ENCODE measurements at regions not wholly inside any gene's neighbourhood (a gene's known extent, or its start where the extent isn't known, plus 50 kb on each side); places are given as distances from the start of the nearest gene placed in this dataset.
"Not testable (repeated sequence)": the region's sequence is repeated elsewhere in the genome, so short reads cannot be mapped to it uniquely, and the experiment has no call there.

GRCh38 chr2:189231719-189232323 lies 52.3 kb upstream of the COL5A2 start:
- H3K4me3 ChIP-seq (ENCODE audit: low read length in 3 of 3) = no peak overlapping the region
- no peak overlapping the region for H3K9ac ChIP-seq (ENCODE audit: low read depth in 1 of 3, low read length in 3 of 3)
- H3K9me3 ChIP-seq (ENCODE audit: control insufficient read depth in 3 of 3, low read length in 3 of 3) = no peaks in the 10 kb centered on the region
- no peaks in the 10 kb centered on the region for H3K27me3 ChIP-seq (ENCODE audit: control insufficient read depth in 3 of 3, insufficient read depth in 3 of 3, low read length in 3 of 3)
- H3K27ac ChIP-seq (ENCODE audit: low read depth, low read length) = no peak overlapping the region
- no peaks in the 10 kb centered on the region for H3K36me3 ChIP-seq (ENCODE audit: control insufficient read depth in 3 of 3, insufficient read depth in 3 of 3, low read length in 3 of 3)
- H3K4me1 ChIP-seq (ENCODE audit: control insufficient read depth in 3 of 3, insufficient read depth in 3 of 3, low read length in 3 of 3) = no peaks in the 10 kb centered on the region

GRCh38 chr2:189232759-189233406 lies 53.3 kb upstream of the COL5A2 start:
- no peaks in the 10 kb centered on the region for H3K4me1 ChIP-seq (ENCODE audit: control insufficient read depth in 3 of 3, insufficient read depth in 3 of 3, low read length in 3 of 3)
- H3K27ac ChIP-seq (ENCODE audit: low read depth, low read length) = no peak overlapping the region
- no peak overlapping the region for H3K9ac ChIP-seq (ENCODE audit: low read depth in 1 of 3, low read length in 3 of 3)
- no peak overlapping the region for H3K4me3 ChIP-seq (ENCODE audit: low read length in 3 of 3)
- no peaks in the 10 kb centered on the region for H3K36me3 ChIP-seq (ENCODE audit: control insufficient read depth in 3 of 3, insufficient read depth in 3 of 3, low read length in 3 of 3)
- H3K27me3 ChIP-seq (ENCODE audit: control insufficient read depth in 3 of 3, insufficient read depth in 3 of 3, low read length in 3 of 3) = no peaks in the 10 kb centered on the region
- no peaks in the 10 kb centered on the region for H3K9me3 ChIP-seq (ENCODE audit: control insufficient read depth in 3 of 3, low read length in 3 of 3)

GRCh38 chr2:189233527-189233926 lies 54.0 kb upstream of the COL5A2 start:
- H3K36me3 ChIP-seq (ENCODE audit: control insufficient read depth in 3 of 3, insufficient read depth in 3 of 3, low read length in 3 of 3) = no peaks in the 10 kb centered on the region
- no peak overlapping the region for H3K9ac ChIP-seq (ENCODE audit: low read depth in 1 of 3, low read length in 3 of 3)
- H3K4me3 ChIP-seq (ENCODE audit: low read length in 3 of 3) = no peak overlapping the region
- no peaks in the 10 kb centered on the region for H3K4me1 ChIP-seq (ENCODE audit: control insufficient read depth in 3 of 3, insufficient read depth in 3 of 3, low read length in 3 of 3)
- H3K27me3 ChIP-seq (ENCODE audit: control insufficient read depth in 3 of 3, insufficient read depth in 3 of 3, low read length in 3 of 3) = no peaks in the 10 kb centered on the region
- no peaks in the 10 kb centered on the region for H3K9me3 ChIP-seq (ENCODE audit: control insufficient read depth in 3 of 3, low read length in 3 of 3)
- H3K27ac ChIP-seq (ENCODE audit: low read depth, low read length) = no peak overlapping the region

DNA sequence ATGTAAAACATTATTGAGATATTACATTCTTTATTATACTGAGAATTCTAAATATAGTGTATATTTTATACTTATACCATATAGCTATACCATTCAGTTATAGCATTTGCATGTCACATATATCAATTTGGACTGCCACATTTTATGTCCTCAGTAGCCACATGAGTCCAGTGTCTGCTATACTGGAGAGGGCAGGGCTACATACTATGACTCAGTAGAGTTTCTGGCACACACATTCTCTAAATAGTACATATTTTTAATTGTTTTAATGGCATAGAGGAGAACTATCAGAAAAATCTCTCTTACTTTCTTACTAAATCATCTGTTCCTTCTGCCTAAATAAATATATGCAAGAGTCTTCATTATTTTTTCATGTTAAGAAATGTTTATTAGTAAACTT lies 55.4 kb upstream of the COL5A2 start:
- no peak overlapping the region for H3K9ac ChIP-seq (ENCODE audit: low read depth in 1 of 3, low read length in 3 of 3)
- H3K4me3 ChIP-seq (ENCODE audit: low read length in 3 of 3) = no peak overlapping the region
- H3K27ac ChIP-seq (ENCODE audit: low read depth, low read length) = no peak overlapping the region
- H3K9me3 ChIP-seq (ENCODE audit: control insufficient read depth in 3 of 3, low read length in 3 of 3) = no peaks in the 10 kb centered on the region
- no peaks in the 10 kb centered on the region for H3K4me1 ChIP-seq (ENCODE audit: control insufficient read depth in 3 of 3, insufficient read depth in 3 of 3, low read length in 3 of 3)
- H3K36me3 ChIP-seq (ENCODE audit: control insufficient read depth in 3 of 3, insufficient read depth in 3 of 3, low read length in 3 of 3) = no peaks in the 10 kb centered on the region
- H3K27me3 ChIP-seq (ENCODE audit: control insufficient read depth in 3 of 3, insufficient read depth in 3 of 3, low read length in 3 of 3) = no peaks in the 10 kb centered on the region

GRCh38 chr2:189236066-189236465 lies 56.5 kb upstream of the COL5A2 start:
- H3K4me1 ChIP-seq (ENCODE audit: control insufficient read depth in 3 of 3, insufficient read depth in 3 of 3, low read length in 3 of 3) = no peaks in the 10 kb centered on the region
- no peaks in the 10 kb centered on the region for H3K27me3 ChIP-seq (ENCODE audit: control insufficient read depth in 3 of 3, insufficient read depth in 3 of 3, low read length in 3 of 3)
- no peak overlapping the region for H3K9ac ChIP-seq (ENCODE audit: low read depth in 1 of 3, low read length in 3 of 3)
- no peak overlapping the region for H3K27ac ChIP-seq (ENCODE audit: low read depth, low read length)
- H3K9me3 ChIP-seq (ENCODE audit: control insufficient read depth in 3 of 3, low read length in 3 of 3) = no peaks in the 10 kb centered on the region
- no peak overlapping the region for H3K4me3 ChIP-seq (ENCODE audit: low read length in 3 of 3)
- no peaks in the 10 kb centered on the region for H3K36me3 ChIP-seq (ENCODE audit: control insufficient read depth in 3 of 3, insufficient read depth in 3 of 3, low read length in 3 of 3)

GRCh38 chr2:189238903-189239302 lies 59.3 kb upstream of the COL5A2 start:
- H3K27ac ChIP-seq (ENCODE audit: low read depth, low read length) = no peak overlapping the region
- H3K27me3 ChIP-seq (ENCODE audit: control insufficient read depth in 3 of 3, insufficient read depth in 3 of 3, low read length in 3 of 3) = no peaks in the 10 kb centered on the region
- H3K9ac ChIP-seq (ENCODE audit: low read depth in 1 of 3, low read length in 3 of 3) = no peak overlapping the region
- H3K4me1 ChIP-seq (ENCODE audit: control insufficient read depth in 3 of 3, insufficient read depth in 3 of 3, low read length in 3 of 3) = no peaks in the 10 kb centered on the region
- no peak overlapping the region for H3K4me3 ChIP-seq (ENCODE audit: low read length in 3 of 3)
- no peaks in the 10 kb centered on the region for H3K36me3 ChIP-seq (ENCODE audit: control insufficient read depth in 3 of 3, insufficient read depth in 3 of 3, low read length in 3 of 3)
- H3K9me3 ChIP-seq (ENCODE audit: control insufficient read depth in 3 of 3, low read length in 3 of 3) = no peaks in the 10 kb centered on the region

GRCh38 chr2:189243843-189244242 lies 64.3 kb upstream of the COL5A2 start:
- H3K27ac ChIP-seq (ENCODE audit: low read depth, low read length); H3K9ac ChIP-seq (ENCODE audit: low read depth in 1 of 3, low read length in 3 of 3); H3K4me3 ChIP-seq (ENCODE audit: low read length in 3 of 3); H3K36me3 ChIP-seq (ENCODE audit: control insufficient read depth in 3 of 3, insufficient read depth in 3 of 3, low read length in 3 of 3); H3K4me1 ChIP-seq (ENCODE audit: control insufficient read depth in 3 of 3, insufficient read depth in 3 of 3, low read length in 3 of 3); H3K27me3 ChIP-seq (ENCODE audit: control insufficient read depth in 3 of 3, insufficient read depth in 3 of 3, low read length in 3 of 3); H3K9me3 ChIP-seq (ENCODE audit: control insufficient read depth in 3 of 3, low read length in 3 of 3): not testable (repeated sequence)

GRCh38 chr2:189247276-189247675 lies 67.7 kb upstream of the COL5A2 start:
- Histone ChIP-seq H3K9ac (ENCODE audit: low read depth in 1 of 3, low read length in 3 of 3) (no peak overlapping the region), H3K4me1 (ENCODE audit: control insufficient read depth in 3 of 3, insufficient read depth in 3 of 3, low read length in 3 of 3) (no peaks in the 10 kb centered on the region), H3K36me3 (ENCODE audit: control insufficient read depth in 3 of 3, insufficient read depth in 3 of 3, low read length in 3 of 3) (no peaks in the 10 kb centered on the region), H3K27me3 (ENCODE audit: control insufficient read depth in 3 of 3, insufficient read depth in 3 of 3, low read length in 3 of 3) (no peaks in the 10 kb centered on the region), H3K9me3 (ENCODE audit: control insufficient read depth in 3 of 3, low read length in 3 of 3) (no peaks in the 10 kb centered on the region), H3K27ac (ENCODE audit: low read depth, low read length) (no peak overlapping the region), H3K4me3 (ENCODE audit: low read length in 3 of 3) (no peak overlapping the region)

- no peak overlapping the region for H3K4me3 ChIP-seq (ENCODE audit: low read length in 3 of 3)
- H3K9ac ChIP-seq (ENCODE audit: low read depth in 1 of 3, low read length in 3 of 3) = no peak overlapping the region
- H3K9me3 ChIP-seq (ENCODE audit: control insufficient read depth in 3 of 3, low read length in 3 of 3) = no peaks in the 10 kb centered on the region
- H3K27ac ChIP-seq (ENCODE audit: low read depth, low read length) = no peak overlapping the region
- no peaks in the 10 kb centered on the region for H3K36me3 ChIP-seq (ENCODE audit: control insufficient read depth in 3 of 3, insufficient read depth in 3 of 3, low read length in 3 of 3)
- H3K4me1 ChIP-seq (ENCODE audit: control insufficient read depth in 3 of 3, insufficient read depth in 3 of 3, low read length in 3 of 3) = no peaks in the 10 kb centered on the region
- no peaks in the 10 kb centered on the region for H3K27me3 ChIP-seq (ENCODE audit: control insufficient read depth in 3 of 3, insufficient read depth in 3 of 3, low read length in 3 of 3)
Observed at GRCh38 chr2:189248141-189248540, 68.6 kb upstream of the COL5A2 start.

DNA sequence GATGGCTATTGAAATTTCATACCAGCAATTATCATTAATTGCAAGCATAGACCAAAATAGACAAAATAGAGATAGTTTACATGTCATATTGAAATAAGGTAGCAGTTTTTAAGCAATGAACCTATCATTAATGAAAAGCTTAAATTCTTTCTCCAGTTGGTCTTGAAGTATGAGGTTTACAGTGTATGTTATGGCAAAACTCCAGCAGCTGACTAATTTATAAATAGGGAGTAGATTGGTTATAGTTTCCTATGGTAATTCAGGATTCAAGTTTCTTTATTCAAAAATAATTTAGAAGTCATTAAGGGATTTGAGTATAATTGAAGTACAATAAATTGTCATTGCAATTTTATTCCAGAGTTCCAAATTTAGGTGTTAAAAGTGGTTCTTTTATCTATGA lies 69.6 kb upstream of the COL5A2 start:
- H3K9ac ChIP-seq (ENCODE audit: low read depth in 1 of 3, low read length in 3 of 3) = no peak overlapping the region
- H3K4me3 ChIP-seq (ENCODE audit: low read length in 3 of 3) = no peak overlapping the region
- no peaks in the 10 kb centered on the region for H3K36me3 ChIP-seq (ENCODE audit: control insufficient read depth in 3 of 3, insufficient read depth in 3 of 3, low read length in 3 of 3)
- H3K27me3 ChIP-seq (ENCODE audit: control insufficient read depth in 3 of 3, insufficient read depth in 3 of 3, low read length in 3 of 3) = no peaks in the 10 kb centered on the region
- peaks cover 0 to 2% (median 0%) of the 10 kb centered on the region in 3 donors for H3K4me1 ChIP-seq (ENCODE audit: control insufficient read depth in 3 of 3, insufficient read depth in 3 of 3, low read length in 3 of 3)
- H3K9me3 ChIP-seq (ENCODE audit: control insufficient read depth in 3 of 3, low read length in 3 of 3) = no peaks in the 10 kb centered on the region
- H3K27ac ChIP-seq (ENCODE audit: low read depth, low read length) = no peak overlapping the region

Data from skeletal muscle tissue (tissue), 3 donors.